ENCODE measurements at regions not wholly inside any gene's neighbourhood (a gene's known extent, or its start where the extent isn't known, plus 50 kb on each side); places are given as distances from the start of the nearest gene placed in this dataset.

DNA sequence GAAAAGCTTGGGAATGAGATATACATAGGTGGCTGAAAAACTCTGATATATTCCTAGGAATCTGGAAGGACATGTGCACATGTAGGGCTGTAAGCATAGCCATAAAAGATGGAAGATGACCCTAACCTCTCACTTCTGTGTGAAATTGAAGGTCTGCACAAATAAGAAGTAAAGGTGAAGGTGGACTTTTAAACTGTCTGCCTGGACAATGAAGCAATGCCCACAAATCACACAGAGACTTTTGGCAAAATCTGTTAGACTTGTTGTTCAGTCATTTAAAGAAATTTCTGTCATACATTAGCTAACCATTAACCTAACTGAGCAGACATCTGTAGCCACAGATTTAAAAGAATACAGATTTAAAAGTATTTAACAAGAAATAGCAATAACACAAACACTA lies 65.3 kb upstream of the CCDC178 start:
- H3K9me3 ChIP-seq (ENCODE audit: control insufficient read depth, insufficient read depth, low read depth, low read length): no peaks in the 10 kb centered on the region
- no peaks in the 10 kb centered on the region for H3K79me2 ChIP-seq (ENCODE audit: control insufficient read depth, insufficient read depth, low read length)
- no peak overlapping the region for H3K9ac ChIP-seq (ENCODE audit: insufficient read depth, low read length)
- H4K20me1 ChIP-seq (ENCODE audit: control insufficient read depth, extremely low read depth, insufficient read depth, low read length): no peaks in the 10 kb centered on the region
- no peaks in the 10 kb centered on the region for H3K36me3 ChIP-seq (ENCODE audit: control insufficient read depth, insufficient read depth, low read length)
- H3K4me1 ChIP-seq (ENCODE audit: control insufficient read depth, extremely low read depth, insufficient read depth, low read length): no peaks in the 10 kb centered on the region
- DNase-seq (ENCODE audit: low read depth in 2 of 2): no peak
- no peaks in the 10 kb centered on the region for H3K27me3 ChIP-seq (ENCODE audit: control insufficient read depth, insufficient read depth, low read length)
- no peak overlapping the region for H3K27ac ChIP-seq (ENCODE audit: insufficient read depth, low read length)
- no peak overlapping the region for H3K4me2 ChIP-seq (ENCODE audit: extremely low read depth, insufficient read depth, low read length)
- TF ChIP-seq, protein P1, sequence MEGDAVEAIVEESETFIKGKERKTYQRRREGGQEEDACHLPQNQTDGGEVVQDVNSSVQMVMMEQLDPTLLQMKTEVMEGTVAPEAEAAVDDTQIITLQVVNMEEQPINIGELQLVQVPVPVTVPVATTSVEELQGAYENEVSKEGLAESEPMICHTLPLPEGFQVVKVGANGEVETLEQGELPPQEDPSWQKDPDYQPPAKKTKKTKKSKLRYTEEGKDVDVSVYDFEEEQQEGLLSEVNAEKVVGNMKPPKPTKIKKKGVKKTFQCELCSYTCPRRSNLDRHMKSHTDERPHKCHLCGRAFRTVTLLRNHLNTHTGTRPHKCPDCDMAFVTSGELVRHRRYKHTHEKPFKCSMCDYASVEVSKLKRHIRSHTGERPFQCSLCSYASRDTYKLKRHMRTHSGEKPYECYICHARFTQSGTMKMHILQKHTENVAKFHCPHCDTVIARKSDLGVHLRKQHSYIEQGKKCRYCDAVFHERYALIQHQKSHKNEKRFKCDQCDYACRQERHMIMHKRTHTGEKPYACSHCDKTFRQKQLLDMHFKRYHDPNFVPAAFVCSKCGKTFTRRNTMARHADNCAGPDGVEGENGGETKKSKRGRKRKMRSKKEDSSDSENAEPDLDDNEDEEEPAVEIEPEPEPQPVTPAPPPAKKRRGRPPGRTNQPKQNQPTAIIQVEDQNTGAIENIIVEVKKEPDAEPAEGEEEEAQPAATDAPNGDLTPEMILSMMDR (conservative IDR thresholded peaks at IDR 0.05 in 1 of 2, IDR thresholded peaks at IDR 0.05 in 1 of 2; ENCODE audit: low read depth in 1 of 2, low read length in 2 of 2): no peak
- no peak for TF ChIP-seq EZH2 (IDR thresholded peaks at IDR 0.05; ENCODE audit: low read length, missing control alignments)
- H2AFZ ChIP-seq (ENCODE audit: low read length): no peak overlapping the region
- no peak overlapping the region for H3K4me3 ChIP-seq (replicated peaks in 1 of 4; ENCODE audit: control extremely low read depth in 1 of 4, insufficient read depth in 1 of 4, low read depth in 3 of 4, low read length in 4 of 4)

DNA sequence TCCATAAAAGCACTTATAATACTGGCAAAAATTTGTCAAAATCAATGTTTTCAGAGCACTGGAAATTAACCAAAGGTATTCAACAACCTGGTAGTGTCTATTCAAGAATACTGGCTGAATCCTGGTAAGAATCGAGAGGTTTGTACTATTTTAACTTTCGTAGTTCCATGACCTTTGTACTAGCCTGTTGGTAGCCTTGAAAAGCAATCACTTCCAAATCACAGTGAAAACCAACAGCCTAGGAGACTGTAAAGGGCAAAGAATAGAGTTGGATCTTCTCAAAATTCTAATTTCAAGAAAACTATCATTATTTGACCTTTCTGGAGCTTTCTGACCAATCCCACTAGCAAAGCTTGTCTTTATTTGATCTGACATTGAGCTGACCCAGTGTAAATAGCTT lies 64.8 kb upstream of the CCDC178 start:
- Histone ChIP-seq H3K27ac (ENCODE audit: insufficient read depth, low read length) (no peak overlapping the region), H4K20me1 (ENCODE audit: control insufficient read depth, extremely low read depth, insufficient read depth, low read length) (no peaks in the 10 kb centered on the region), H2AFZ (ENCODE audit: low read length) (no peak overlapping the region), H3K4me3 (replicated peaks in 1 of 4; ENCODE audit: control extremely low read depth in 1 of 4, insufficient read depth in 1 of 4, low read depth in 3 of 4, low read length in 4 of 4) (no peak overlapping the region), H3K9me3 (ENCODE audit: control insufficient read depth, insufficient read depth, low read depth, low read length) (no peaks in the 10 kb centered on the region), H3K79me2 (ENCODE audit: control insufficient read depth, insufficient read depth, low read length) (no peaks in the 10 kb centered on the region), H3K36me3 (ENCODE audit: control insufficient read depth, insufficient read depth, low read length) (no peaks in the 10 kb centered on the region), H3K27me3 (ENCODE audit: control insufficient read depth, insufficient read depth, low read length) (no peaks in the 10 kb centered on the region), H3K9ac (ENCODE audit: insufficient read depth, low read length) (no peak overlapping the region), H3K4me2 (ENCODE audit: extremely low read depth, insufficient read depth, low read length) (no peak overlapping the region), H3K4me1 (ENCODE audit: control insufficient read depth, extremely low read depth, insufficient read depth, low read length) (no peaks in the 10 kb centered on the region)
- TF ChIP-seq, protein P1 (conservative IDR thresholded peaks at IDR 0.05 in 1 of 2, IDR thresholded peaks at IDR 0.05 in 1 of 2; ENCODE audit: low read depth in 1 of 2, low read length in 2 of 2): no peak
- TF ChIP-seq EZH2 (IDR thresholded peaks at IDR 0.05; ENCODE audit: low read length, missing control alignments): no peak
- no peak for DNase-seq (ENCODE audit: low read depth in 2 of 2)

DNA sequence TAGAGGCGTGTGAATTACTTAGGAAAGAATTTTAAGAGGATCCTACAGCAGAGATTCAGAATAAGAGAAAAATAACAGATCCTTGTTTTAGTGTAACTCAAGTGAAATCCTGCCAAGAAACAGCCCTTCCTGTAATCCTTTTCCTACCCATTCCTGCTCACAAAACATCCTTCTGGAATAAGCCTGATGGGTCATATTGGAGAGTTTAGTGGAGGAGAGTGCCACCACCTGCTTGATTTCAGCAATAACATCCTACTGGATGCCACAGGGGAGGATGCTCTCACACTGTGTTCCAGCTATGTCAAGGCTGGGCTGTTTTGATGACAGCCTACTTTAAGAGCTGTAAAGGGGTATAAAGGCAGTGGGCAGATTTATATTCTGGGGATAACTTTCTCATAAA lies 54.8 kb upstream of the CCDC178 start:
- TF ChIP-seq, protein P1 (conservative IDR thresholded peaks at IDR 0.05 in 1 of 2, IDR thresholded peaks at IDR 0.05 in 1 of 2; ENCODE audit: low read depth in 1 of 2, low read length in 2 of 2): peak; percentile 32 to 82
- TF ChIP-seq EZH2 (IDR thresholded peaks at IDR 0.05; ENCODE audit: low read length, missing control alignments): no peak
- H3K4me2 ChIP-seq (ENCODE audit: extremely low read depth, insufficient read depth, low read length): no peak overlapping the region
- H3K27me3 ChIP-seq (ENCODE audit: control insufficient read depth, insufficient read depth, low read length): no peaks in the 10 kb centered on the region
- H3K4me1 ChIP-seq (ENCODE audit: control insufficient read depth, extremely low read depth, insufficient read depth, low read length): no peaks in the 10 kb centered on the region
- no peaks in the 10 kb centered on the region for H3K79me2 ChIP-seq (ENCODE audit: control insufficient read depth, insufficient read depth, low read length)
- H2AFZ ChIP-seq (ENCODE audit: low read length): no peak overlapping the region
- no peaks in the 10 kb centered on the region for H3K36me3 ChIP-seq (ENCODE audit: control insufficient read depth, insufficient read depth, low read length)
- DNase-seq (ENCODE audit: low read depth in 2 of 2): peak; percentile 56 to 81
- no peak overlapping the region for H3K9ac ChIP-seq (ENCODE audit: insufficient read depth, low read length)
- H3K4me3 ChIP-seq (replicated peaks in 1 of 4; ENCODE audit: control extremely low read depth in 1 of 4, insufficient read depth in 1 of 4, low read depth in 3 of 4, low read length in 4 of 4): no peak overlapping the region
- no peaks in the 10 kb centered on the region for H3K9me3 ChIP-seq (ENCODE audit: control insufficient read depth, insufficient read depth, low read depth, low read length)
- no peak overlapping the region for H3K27ac ChIP-seq (ENCODE audit: insufficient read depth, low read length)
- no peaks in the 10 kb centered on the region for H4K20me1 ChIP-seq (ENCODE audit: control insufficient read depth, extremely low read depth, insufficient read depth, low read length)

Measured in fibroblast of lung (primary cell).